ENCODE measurements at regions not wholly inside any gene's neighbourhood (a gene's known extent, or its start where the extent isn't known, plus 50 kb on each side); places are given as distances from the start of the nearest gene placed in this dataset.
"Not testable (repeated sequence)": the region's sequence is repeated elsewhere in the genome, so short reads cannot be mapped to it uniquely, and the experiment has no call there.

- no peak for DNase-seq (ENCODE audit: low read depth in 2 of 2, low spot score in 1 of 2)
Observed at GRCh38 chr1:224061436-224061835, 52.5 kb upstream of the FBXO28 start.

GRCh38 chr1:224059897-224060427, 53.9 kb upstream of the FBXO28 start:
- no peak for DNase-seq (ENCODE audit: low read depth in 2 of 2, low spot score in 1 of 2)

GRCh38 chr1:224058303-224058702, 55.6 kb upstream of the FBXO28 start:
- DNase-seq (ENCODE audit: low read depth in 2 of 2, low spot score in 1 of 2): no peak

- DNase-seq (ENCODE audit: low read depth in 2 of 2, low spot score in 1 of 2): no peak
Observed at GRCh38 chr1:224057461-224058199, 56.3 kb upstream of the FBXO28 start.

- DNase-seq (ENCODE audit: low read depth in 2 of 2, low spot score in 1 of 2): no peak
Observed at GRCh38 chr1:224054611-224055010, 59.3 kb upstream of the FBXO28 start.

- no peak for DNase-seq (ENCODE audit: low read depth in 2 of 2, low spot score in 1 of 2)
Observed at GRCh38 chr1:224054012-224054411, 59.9 kb upstream of the FBXO28 start.

- DNase-seq (ENCODE audit: low read depth in 2 of 2, low spot score in 1 of 2): no peak
Observed at GRCh38 chr1:224053456-224053855, 60.5 kb upstream of the FBXO28 start.

GRCh38 chr1:224052772-224053171, 61.1 kb upstream of the FBXO28 start:
- no peak for DNase-seq (ENCODE audit: low read depth in 2 of 2, low spot score in 1 of 2)

- not testable (repeated sequence) for DNase-seq (ENCODE audit: low read depth in 2 of 2, low spot score in 1 of 2)
Observed at GRCh38 chr1:224051782-224052181, 62.1 kb upstream of the FBXO28 start.

GRCh38 chr1:224051086-224051406, 62.9 kb upstream of the FBXO28 start:
- no peak for DNase-seq (ENCODE audit: low read depth in 2 of 2, low spot score in 1 of 2)

- DNase-seq (ENCODE audit: low read depth in 2 of 2, low spot score in 1 of 2): no peak
Observed at GRCh38 chr1:224047538-224047937, 66.4 kb upstream of the FBXO28 start.

GRCh38 chr1:224045556-224045955, 68.4 kb upstream of the FBXO28 start:
- no peak for DNase-seq (ENCODE audit: low read depth in 2 of 2, low spot score in 1 of 2)

GRCh38 chr1:224044420-224044819, 69.5 kb upstream of the FBXO28 start:
- no peak for DNase-seq (ENCODE audit: low read depth in 2 of 2, low spot score in 1 of 2)

- no peak for DNase-seq (ENCODE audit: low read depth in 2 of 2, low spot score in 1 of 2)
Observed at GRCh38 chr1:224042557-224043118, 71.3 kb upstream of the FBXO28 start.

- DNase-seq (ENCODE audit: low read depth in 2 of 2, low spot score in 1 of 2): no peak
Observed at GRCh38 chr1:224041032-224041431, 72.9 kb upstream of the FBXO28 start.

- DNase-seq (ENCODE audit: low read depth in 2 of 2, low spot score in 1 of 2): not testable (repeated sequence)
Observed at GRCh38 chr1:224040423-224040822, 73.5 kb upstream of the FBXO28 start.

- DNase-seq (ENCODE audit: low read depth in 2 of 2, low spot score in 1 of 2): not testable (repeated sequence)
Observed at GRCh38 chr1:224040006-224040405, 73.9 kb upstream of the FBXO28 start.

GRCh38 chr1:224038832-224039231, 75.1 kb upstream of the FBXO28 start:
- DNase-seq (ENCODE audit: low read depth in 2 of 2, low spot score in 1 of 2): not testable (repeated sequence)

- DNase-seq (ENCODE audit: low read depth in 2 of 2, low spot score in 1 of 2): not testable (repeated sequence)
Observed at GRCh38 chr1:224037362-224037761, 76.5 kb upstream of the FBXO28 start.

GRCh38 chr1:224032608-224033276, 81.2 kb upstream of the FBXO28 start:
- not testable (repeated sequence) for DNase-seq (ENCODE audit: low read depth in 2 of 2, low spot score in 1 of 2)

- not testable (repeated sequence) for DNase-seq (ENCODE audit: low read depth in 2 of 2, low spot score in 1 of 2)
Observed at GRCh38 chr1:224031986-224032385, 81.9 kb upstream of the FBXO28 start.

- not testable (repeated sequence) for DNase-seq (ENCODE audit: low read depth in 2 of 2, low spot score in 1 of 2)
Observed at GRCh38 chr1:224030257-224030656, 83.7 kb upstream of the FBXO28 start.

All from stimulated activated CD8-positive, alpha-beta memory T cell treated with anti-CD3 and anti-CD28 coated beads, Interleukin-4, amount 100 ng/mL, for 4 hours (primary cell).